ENCODE measurements at regions not wholly inside any gene's neighbourhood (a gene's known extent, or its start where the extent isn't known, plus 50 kb on each side); places are given as distances from the start of the nearest gene placed in this dataset.

DNA sequence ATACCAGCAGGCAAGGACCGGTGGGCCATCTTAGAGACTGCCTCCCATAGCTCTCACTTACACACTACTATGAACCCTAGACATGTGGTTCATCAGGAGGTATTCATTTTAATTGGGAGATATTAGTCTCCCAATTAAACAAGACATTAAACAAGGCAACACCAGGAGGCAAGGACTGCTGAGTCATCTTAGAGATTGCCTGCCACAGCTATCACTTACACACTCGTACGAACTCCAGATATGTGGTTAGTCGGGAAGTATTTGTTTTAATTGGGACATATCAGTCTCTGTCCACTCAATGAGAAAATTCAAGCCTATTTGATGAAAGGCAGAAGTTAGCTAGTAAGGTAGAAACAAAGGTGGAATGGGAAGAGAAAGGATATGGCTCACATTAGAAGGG, 343.9 kb downstream of the NFIB start:
- Histone ChIP-seq H3K9ac (ENCODE audit: low read depth in 1 of 2, low read length in 2 of 2) (no peak overlapping the region), H3K4me1 (ENCODE audit: control insufficient read depth in 2 of 2, insufficient read depth in 2 of 2, low read length in 2 of 2) (no peaks in the 10 kb centered on the region), H3K36me3 (ENCODE audit: control insufficient read depth in 2 of 2, insufficient read depth in 2 of 2, low read length in 2 of 2) (no peaks in the 10 kb centered on the region), H3K27ac (ENCODE audit: low read depth in 2 of 2, low read length in 2 of 2) (no peak overlapping the region), H3K4me3 (ENCODE audit: low read length in 2 of 2) (no peak overlapping the region), H3K27me3 (ENCODE audit: control insufficient read depth in 2 of 2, insufficient read depth in 2 of 2, low read length in 2 of 2) (no peaks in the 10 kb centered on the region), H3K9me3 (ENCODE audit: control insufficient read depth in 2 of 2, low read length in 2 of 2) (no peaks in the 10 kb centered on the region)

DNA sequence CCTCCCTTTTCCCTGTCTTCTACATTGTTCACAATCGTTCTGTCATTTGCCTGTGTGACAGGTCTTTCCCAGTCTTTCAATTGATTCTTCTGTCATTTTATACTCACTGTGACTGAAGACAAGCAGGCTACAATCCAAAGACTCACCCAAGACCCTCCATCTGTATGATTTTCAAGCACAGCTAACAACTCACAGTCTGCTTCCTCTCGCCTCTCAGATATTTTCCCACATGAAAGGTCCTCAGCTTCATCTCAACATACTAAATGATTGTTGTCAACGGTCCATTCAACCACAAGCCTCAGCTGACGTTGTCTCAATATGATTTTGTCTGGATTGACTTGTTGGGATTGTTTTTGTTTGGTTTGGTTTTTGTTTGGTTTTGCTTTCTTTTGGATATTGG, 346.5 kb downstream of the NFIB start:
- H3K36me3 ChIP-seq (ENCODE audit: control insufficient read depth in 2 of 2, insufficient read depth in 2 of 2, low read length in 2 of 2) = no peaks in the 10 kb centered on the region
- no peak overlapping the region for H3K4me3 ChIP-seq (ENCODE audit: low read length in 2 of 2)
- no peak overlapping the region for H3K27ac ChIP-seq (ENCODE audit: low read depth in 2 of 2, low read length in 2 of 2)
- no peak overlapping the region for H3K9ac ChIP-seq (ENCODE audit: low read depth in 1 of 2, low read length in 2 of 2)
- no peaks in the 10 kb centered on the region for H3K9me3 ChIP-seq (ENCODE audit: control insufficient read depth in 2 of 2, low read length in 2 of 2)
- H3K4me1 ChIP-seq (ENCODE audit: control insufficient read depth in 2 of 2, insufficient read depth in 2 of 2, low read length in 2 of 2) = no peaks in the 10 kb centered on the region
- H3K27me3 ChIP-seq (ENCODE audit: control insufficient read depth in 2 of 2, insufficient read depth in 2 of 2, low read length in 2 of 2) = no peaks in the 10 kb centered on the region

DNA sequence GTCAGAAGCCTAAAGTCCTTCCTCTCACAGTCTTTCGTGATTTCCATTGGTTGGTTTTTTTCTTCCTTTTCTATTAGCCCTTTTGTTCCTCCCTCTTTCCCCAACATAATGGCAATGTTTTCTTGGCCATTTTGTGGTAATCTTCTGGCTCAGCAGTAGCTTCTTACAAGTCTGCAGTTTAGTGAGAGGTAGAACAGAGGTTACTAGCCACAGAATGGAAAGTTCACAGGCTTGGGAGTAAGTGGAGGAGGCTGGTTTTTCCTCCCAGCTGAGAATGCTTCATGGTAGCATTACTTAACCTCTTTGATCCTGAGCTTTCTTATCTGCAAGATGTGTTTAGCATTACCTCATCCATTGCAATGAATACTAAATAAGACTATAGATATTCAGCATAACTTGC, 346.9 kb downstream of the NFIB start:
- H3K9me3 ChIP-seq (ENCODE audit: control insufficient read depth in 2 of 2, low read length in 2 of 2) = no peaks in the 10 kb centered on the region
- H3K9ac ChIP-seq (ENCODE audit: low read depth in 1 of 2, low read length in 2 of 2) = no peak overlapping the region
- H3K4me1 ChIP-seq (ENCODE audit: control insufficient read depth in 2 of 2, insufficient read depth in 2 of 2, low read length in 2 of 2) = no peaks in the 10 kb centered on the region
- H3K27ac ChIP-seq (ENCODE audit: low read depth in 2 of 2, low read length in 2 of 2) = no peak overlapping the region
- H3K27me3 ChIP-seq (ENCODE audit: control insufficient read depth in 2 of 2, insufficient read depth in 2 of 2, low read length in 2 of 2) = no peaks in the 10 kb centered on the region
- H3K36me3 ChIP-seq (ENCODE audit: control insufficient read depth in 2 of 2, insufficient read depth in 2 of 2, low read length in 2 of 2) = no peaks in the 10 kb centered on the region
- H3K4me3 ChIP-seq (ENCODE audit: low read length in 2 of 2) = no peak overlapping the region

DNA sequence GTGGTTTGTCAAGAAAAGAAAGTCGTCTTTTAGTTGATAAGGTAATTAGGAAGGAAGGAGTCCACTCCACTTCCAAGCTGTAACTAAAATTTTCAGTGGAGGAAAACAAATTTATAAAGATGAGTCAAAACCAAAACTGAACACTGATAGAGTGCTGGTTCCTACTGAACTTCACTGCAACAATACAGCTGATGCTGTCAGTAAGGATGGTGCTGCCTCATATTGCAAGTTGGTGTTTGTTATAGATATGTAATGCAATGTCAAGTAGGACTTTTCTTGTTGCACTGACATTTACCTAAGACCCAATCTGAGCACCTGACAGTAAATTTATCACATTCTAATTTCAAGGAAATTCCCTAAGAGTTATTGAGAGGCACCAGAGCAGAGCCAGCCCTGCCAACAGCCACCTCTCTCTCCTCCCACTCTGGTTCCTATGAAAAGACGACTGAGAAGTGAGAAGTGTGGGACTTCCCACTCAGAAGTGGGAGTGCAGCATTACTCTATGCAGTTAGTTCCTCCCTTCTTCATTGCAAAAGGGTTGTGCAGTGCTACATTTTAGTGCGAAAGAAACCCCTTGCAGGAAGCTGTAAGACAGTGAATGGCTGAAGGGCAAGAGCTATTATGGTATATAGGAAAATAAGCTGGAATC, 350.8 kb downstream of the NFIB start:
- H3K4me3 ChIP-seq (ENCODE audit: low read length in 2 of 2) = no peak overlapping the region
- no peak overlapping the region for H3K27ac ChIP-seq (ENCODE audit: low read depth in 2 of 2, low read length in 2 of 2)
- no peak overlapping the region for H3K9ac ChIP-seq (ENCODE audit: low read depth in 1 of 2, low read length in 2 of 2)
- no peaks in the 10 kb centered on the region for H3K9me3 ChIP-seq (ENCODE audit: control insufficient read depth in 2 of 2, low read length in 2 of 2)
- no peaks in the 10 kb centered on the region for H3K27me3 ChIP-seq (ENCODE audit: control insufficient read depth in 2 of 2, insufficient read depth in 2 of 2, low read length in 2 of 2)
- H3K36me3 ChIP-seq (ENCODE audit: control insufficient read depth in 2 of 2, insufficient read depth in 2 of 2, low read length in 2 of 2) = no peaks in the 10 kb centered on the region
- H3K4me1 ChIP-seq (ENCODE audit: control insufficient read depth in 2 of 2, insufficient read depth in 2 of 2, low read length in 2 of 2) = no peaks in the 10 kb centered on the region

DNA sequence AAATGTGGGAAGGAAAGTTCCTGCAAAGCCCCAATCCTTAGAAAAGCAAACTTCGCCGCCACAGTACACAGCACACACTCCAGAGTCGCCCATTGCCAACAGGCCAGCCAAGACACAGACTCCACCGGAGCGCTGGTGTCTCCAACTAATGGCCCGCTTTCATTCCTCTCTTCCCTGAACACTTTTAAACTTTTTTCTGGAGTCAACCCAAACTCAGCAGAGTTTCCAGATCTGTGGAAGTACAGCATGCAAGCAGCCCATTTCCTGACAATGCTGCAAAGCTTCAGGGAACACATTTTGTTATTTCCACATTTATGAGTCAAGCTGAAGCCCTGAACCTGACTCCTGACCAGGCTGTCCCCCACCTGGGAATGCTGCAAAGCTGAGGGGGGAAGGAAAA, 351.9 kb downstream of the NFIB start:
- H3K27me3 ChIP-seq (ENCODE audit: control insufficient read depth in 2 of 2, insufficient read depth in 2 of 2, low read length in 2 of 2) = no peaks in the 10 kb centered on the region
- no peaks in the 10 kb centered on the region for H3K36me3 ChIP-seq (ENCODE audit: control insufficient read depth in 2 of 2, insufficient read depth in 2 of 2, low read length in 2 of 2)
- H3K27ac ChIP-seq (ENCODE audit: low read depth in 2 of 2, low read length in 2 of 2) = no peak overlapping the region
- no peak overlapping the region for H3K9ac ChIP-seq (ENCODE audit: low read depth in 1 of 2, low read length in 2 of 2)
- H3K9me3 ChIP-seq (ENCODE audit: control insufficient read depth in 2 of 2, low read length in 2 of 2) = no peaks in the 10 kb centered on the region
- H3K4me1 ChIP-seq (ENCODE audit: control insufficient read depth in 2 of 2, insufficient read depth in 2 of 2, low read length in 2 of 2) = no peaks in the 10 kb centered on the region
- H3K4me3 ChIP-seq (ENCODE audit: low read length in 2 of 2) = no peak overlapping the region

DNA sequence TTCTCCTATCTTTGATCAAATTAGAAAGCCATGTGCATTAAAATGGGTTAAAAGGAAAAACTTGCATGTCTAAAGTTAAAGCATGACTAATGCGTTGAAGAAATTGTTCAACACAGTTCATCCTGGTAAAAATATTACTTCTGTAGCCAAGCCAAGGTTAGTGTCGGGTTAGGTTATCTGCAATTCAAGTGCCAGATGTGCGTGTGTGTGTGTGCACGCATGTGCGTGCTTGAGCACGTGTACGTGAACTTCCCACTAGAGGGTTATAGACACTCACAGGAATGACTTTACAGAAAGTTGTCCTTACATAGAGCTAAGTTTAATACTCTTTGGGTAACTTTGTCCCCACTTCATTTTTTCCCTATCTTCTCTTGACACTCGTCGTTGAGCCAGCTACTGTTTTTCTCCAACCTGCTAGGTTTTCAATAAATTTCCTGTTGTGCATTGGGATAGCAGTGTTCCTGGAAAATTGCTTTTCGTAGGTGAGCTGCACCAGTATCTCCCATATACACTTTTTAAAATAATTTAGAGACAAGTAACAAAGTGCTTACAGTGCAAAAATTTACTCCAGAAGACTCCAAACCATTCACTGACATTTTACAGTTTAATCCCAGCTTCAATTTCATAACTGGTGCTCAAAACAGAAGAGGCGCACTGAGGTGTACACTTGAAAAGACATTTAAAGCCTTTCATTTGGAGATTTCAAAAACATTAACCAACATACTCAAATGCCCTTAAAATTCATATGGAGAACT, 353.8 kb downstream of the NFIB start:
- Histone ChIP-seq H3K9ac (ENCODE audit: low read depth in 1 of 2, low read length in 2 of 2) (no peak overlapping the region), H3K9me3 (ENCODE audit: control insufficient read depth in 2 of 2, low read length in 2 of 2) (no peaks in the 10 kb centered on the region), H3K4me1 (ENCODE audit: control insufficient read depth in 2 of 2, insufficient read depth in 2 of 2, low read length in 2 of 2) (no peaks in the 10 kb centered on the region), H3K36me3 (ENCODE audit: control insufficient read depth in 2 of 2, insufficient read depth in 2 of 2, low read length in 2 of 2) (no peaks in the 10 kb centered on the region), H3K4me3 (ENCODE audit: low read length in 2 of 2) (no peak overlapping the region), H3K27ac (ENCODE audit: low read depth in 2 of 2, low read length in 2 of 2) (no peak overlapping the region), H3K27me3 (ENCODE audit: control insufficient read depth in 2 of 2, insufficient read depth in 2 of 2, low read length in 2 of 2) (no peaks in the 10 kb centered on the region)

DNA sequence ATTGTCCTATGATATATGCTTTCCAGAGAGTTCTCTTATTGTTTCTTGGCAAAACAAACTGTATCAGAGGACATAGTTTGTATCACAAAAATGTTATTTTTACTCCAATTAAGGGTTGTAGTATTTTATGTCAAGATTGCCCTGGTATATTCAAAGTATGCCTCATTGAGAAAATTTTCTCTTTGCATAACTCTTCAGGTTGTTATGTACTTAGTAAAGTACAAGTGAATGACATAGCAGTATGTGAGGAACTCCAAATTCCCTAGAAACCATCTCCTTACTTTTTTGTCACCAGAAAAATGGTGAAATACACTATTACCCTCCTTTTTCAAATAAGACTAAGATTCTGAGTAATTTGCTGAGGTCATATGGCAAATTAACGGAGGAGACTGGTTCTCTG, 355.3 kb downstream of the NFIB start:
- Histone ChIP-seq H3K4me3 (ENCODE audit: low read length in 2 of 2) (no peak overlapping the region), H3K36me3 (ENCODE audit: control insufficient read depth in 2 of 2, insufficient read depth in 2 of 2, low read length in 2 of 2) (no peaks in the 10 kb centered on the region), H3K9ac (ENCODE audit: low read depth in 1 of 2, low read length in 2 of 2) (no peak overlapping the region), H3K27me3 (ENCODE audit: control insufficient read depth in 2 of 2, insufficient read depth in 2 of 2, low read length in 2 of 2) (no peaks in the 10 kb centered on the region), H3K4me1 (ENCODE audit: control insufficient read depth in 2 of 2, insufficient read depth in 2 of 2, low read length in 2 of 2) (no peaks in the 10 kb centered on the region), H3K27ac (ENCODE audit: low read depth in 2 of 2, low read length in 2 of 2) (no peak overlapping the region), H3K9me3 (ENCODE audit: control insufficient read depth in 2 of 2, low read length in 2 of 2) (no peaks in the 10 kb centered on the region)

DNA sequence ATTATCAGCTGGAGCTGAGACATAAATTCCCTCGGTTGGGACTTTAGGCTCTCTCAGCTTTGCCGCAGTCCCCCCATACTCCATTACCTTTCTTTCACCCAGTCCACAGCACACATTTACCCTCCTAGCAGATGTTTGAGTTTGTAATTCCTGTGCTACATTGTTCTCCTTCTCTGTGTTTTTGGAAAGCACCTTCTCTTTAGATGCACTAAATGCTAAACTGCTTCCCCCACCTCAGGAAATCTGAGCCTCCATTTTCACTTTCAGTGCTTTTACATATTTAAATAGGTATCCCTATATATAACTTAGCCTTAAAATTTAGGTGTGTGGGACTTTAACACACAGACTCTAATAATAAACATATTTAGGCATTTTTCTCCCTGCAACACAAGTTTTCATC, 356.9 kb downstream of the NFIB start:
- Histone ChIP-seq H3K9ac (ENCODE audit: low read depth in 1 of 2, low read length in 2 of 2) (no peak overlapping the region), H3K4me1 (ENCODE audit: control insufficient read depth in 2 of 2, insufficient read depth in 2 of 2, low read length in 2 of 2) (no peaks in the 10 kb centered on the region), H3K36me3 (ENCODE audit: control insufficient read depth in 2 of 2, insufficient read depth in 2 of 2, low read length in 2 of 2) (no peaks in the 10 kb centered on the region), H3K27me3 (ENCODE audit: control insufficient read depth in 2 of 2, insufficient read depth in 2 of 2, low read length in 2 of 2) (no peaks in the 10 kb centered on the region), H3K27ac (ENCODE audit: low read depth in 2 of 2, low read length in 2 of 2) (no peak overlapping the region), H3K9me3 (ENCODE audit: control insufficient read depth in 2 of 2, low read length in 2 of 2) (no peaks in the 10 kb centered on the region), H3K4me3 (ENCODE audit: low read length in 2 of 2) (no peak overlapping the region)

DNA sequence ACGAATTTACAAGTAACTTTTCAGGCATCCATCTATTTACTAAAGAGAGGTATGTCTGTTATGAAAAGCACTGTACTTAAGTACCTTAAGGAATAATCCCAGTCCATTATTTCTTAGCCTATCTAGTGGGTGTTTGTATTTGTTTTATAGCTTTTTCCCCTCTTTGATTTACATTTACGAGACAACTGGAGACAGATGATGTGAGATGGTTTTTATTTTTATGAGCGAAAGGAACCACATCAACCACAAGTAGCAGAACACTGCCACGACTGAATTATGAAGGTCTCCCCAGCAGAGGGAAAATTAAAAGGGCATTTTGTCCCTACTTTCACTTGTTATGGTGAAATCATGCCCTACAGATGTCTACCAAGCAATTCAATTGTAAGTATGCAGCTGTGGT, 357.8 kb downstream of the NFIB start:
- Histone ChIP-seq H3K27ac (ENCODE audit: low read depth in 2 of 2, low read length in 2 of 2) (no peak overlapping the region), H3K9ac (ENCODE audit: low read depth in 1 of 2, low read length in 2 of 2) (no peak overlapping the region), H3K27me3 (ENCODE audit: control insufficient read depth in 2 of 2, insufficient read depth in 2 of 2, low read length in 2 of 2) (no peaks in the 10 kb centered on the region), H3K9me3 (ENCODE audit: control insufficient read depth in 2 of 2, low read length in 2 of 2) (no peaks in the 10 kb centered on the region), H3K4me1 (ENCODE audit: control insufficient read depth in 2 of 2, insufficient read depth in 2 of 2, low read length in 2 of 2) (no peaks in the 10 kb centered on the region), H3K36me3 (ENCODE audit: control insufficient read depth in 2 of 2, insufficient read depth in 2 of 2, low read length in 2 of 2) (no peaks in the 10 kb centered on the region), H3K4me3 (ENCODE audit: low read length in 2 of 2) (no peak overlapping the region)

DNA sequence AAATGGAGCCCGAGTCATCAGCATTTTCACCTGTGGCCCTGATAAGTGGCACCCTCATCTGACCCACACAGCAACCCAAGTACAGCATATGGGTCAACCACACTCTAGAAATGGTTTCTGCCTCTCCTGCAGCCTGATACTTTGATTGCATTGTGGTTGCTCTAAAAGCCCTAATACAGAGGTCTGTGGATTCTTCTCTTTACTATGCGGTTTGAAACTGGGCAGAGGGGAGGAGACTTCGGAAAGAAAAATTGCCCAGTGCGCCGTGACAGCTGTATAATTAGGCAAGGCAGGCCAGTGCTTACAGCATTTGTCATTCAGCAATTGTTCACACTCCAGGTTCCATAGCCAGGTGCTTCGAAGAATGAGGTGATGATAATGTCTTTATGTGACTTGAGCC, 361.0 kb downstream of the NFIB start:
- Histone ChIP-seq H3K4me3 (ENCODE audit: low read length in 2 of 2) (no peak overlapping the region), H3K9me3 (ENCODE audit: control insufficient read depth in 2 of 2, low read length in 2 of 2) (no peaks in the 10 kb centered on the region), H3K27me3 (ENCODE audit: control insufficient read depth in 2 of 2, insufficient read depth in 2 of 2, low read length in 2 of 2) (no peaks in the 10 kb centered on the region), H3K4me1 (ENCODE audit: control insufficient read depth in 2 of 2, insufficient read depth in 2 of 2, low read length in 2 of 2) (no peaks in the 10 kb centered on the region), H3K27ac (ENCODE audit: low read depth in 2 of 2, low read length in 2 of 2) (no peak overlapping the region), H3K9ac (ENCODE audit: low read depth in 1 of 2, low read length in 2 of 2) (no peak overlapping the region), H3K36me3 (ENCODE audit: control insufficient read depth in 2 of 2, insufficient read depth in 2 of 2, low read length in 2 of 2) (no peaks in the 10 kb centered on the region)

Data from mucosa of rectum (tissue), 2 donors.